GM19463 (cell line): ENCODE measurements at regions not wholly inside any gene's neighbourhood (a gene's known extent, or its start where the extent isn't known, plus 50 kb on each side); places are given as distances from the start of the nearest gene placed in this dataset.

Experiments used
- ATAC-seq: cut with Tn5 transposase; IDR thresholded peaks from one replicate; pipeline ENCODE4 v1.9.1; 2021; ENCODE audit warnings: mild to moderate bottlenecking, moderate library complexity; ENCODE audit not compliant: unreplicated experiment

GRCh38 chr15:31486506-31486905, 159.9 kb downstream of the KLF13 start:
- ATAC-seq = no peak

- no peak for ATAC-seq
These were observed 160.5 kb downstream of the KLF13 start for GRCh38 chr15:31486906-31487695.

GRCh38 chr15:31487811-31488436, 161.3 kb downstream of the KLF13 start:
- ATAC-seq = peak; percentile 44

GRCh38 chr15:31488437-31489204, 162.0 kb downstream of the KLF13 start:
- ATAC-seq = peak; percentile 30

- no peak for ATAC-seq
These were observed 162.6 kb downstream of the KLF13 start for GRCh38 chr15:31489281-31489680.

GRCh38 chr15:31489801-31490646, 163.4 kb downstream of the KLF13 start:
- ATAC-seq = no peak

GRCh38 chr15:31494786-31495185, 168.2 kb downstream of the KLF13 start:
- no peak for ATAC-seq

GRCh38 chr15:31495281-31495680, 168.6 kb downstream of the KLF13 start:
- ATAC-seq = no peak

- no peak for ATAC-seq
These were observed 171.2 kb downstream of the KLF13 start for GRCh38 chr15:31497838-31498237.

- no peak for ATAC-seq
These were observed 171.7 kb downstream of the KLF13 start for GRCh38 chr15:31498329-31498728.

- no peak for ATAC-seq
These were observed 172.1 kb downstream of the KLF13 start for GRCh38 chr15:31498756-31499155.

GRCh38 chr15:31499236-31499952, 172.8 kb downstream of the KLF13 start:
- no peak for ATAC-seq

- ATAC-seq = no peak
These were observed 173.5 kb downstream of the KLF13 start for GRCh38 chr15:31499953-31500765.

GRCh38 chr15:31500766-31501449, 174.3 kb downstream of the KLF13 start:
- ATAC-seq = no peak

GRCh38 chr15:31501536-31502157, 175.0 kb downstream of the KLF13 start:
- no peak for ATAC-seq

- no peak for ATAC-seq
These were observed 176.1 kb downstream of the KLF13 start for GRCh38 chr15:31502541-31503229.

GRCh38 chr15:31503256-31503655, 176.6 kb downstream of the KLF13 start:
- ATAC-seq = no peak
